Neural progenitor cell (in vitro differentiated cells): ENCODE measurements at regions not wholly inside any gene's neighbourhood (a gene's known extent, or its start where the extent isn't known, plus 50 kb on each side); places are given as distances from the start of the nearest gene placed in this dataset.

Source experiments
- DNase-seq: peaks from one replicate; pipeline ENCODE4 v3.0.0-alpha.2; 2016; ENCODE audit warnings: low spot score
- H2AFZ ChIP-seq: fragments of 200-600 bp; sonication (generic); replicated peaks from 2 replicates; pipeline ENCODE4 v1.6.1; 2016; ENCODE audit warnings: antibody characterized with exemption
- H3F3A ChIP-seq: fragments of 200-600 bp; sonication (generic); 2 replicates; pipeline ENCODE4 v1.6.1; 2016; ENCODE audit warnings: antibody characterized with exemption, low read depth
- H3K27ac ChIP-seq: fragments of 200-600 bp; sonication (generic); 2 replicates; pipeline ENCODE4 v1.5.1; 2016; ENCODE audit warnings: mild to moderate bottlenecking
- H3K27me3 ChIP-seq: fragments of 200-600 bp; sonication (generic); 2 replicates; pipeline ENCODE4 v1.6.1; 2016; ENCODE audit warnings: mild to moderate bottlenecking, moderate library complexity
- H3K36me3 ChIP-seq: fragments of 200-600 bp; sonication (generic); 2 replicates; pipeline ENCODE4 v1.5.1; 2016
- H3K4me1 ChIP-seq: fragments of 200-600 bp; sonication (generic); 2 replicates; pipeline ENCODE4 v1.6.1; 2016; ENCODE audit warnings: mixed run types
- H3K4me2 ChIP-seq: fragments of 200-600 bp; sonication (generic); 2 replicates; pipeline ENCODE4 v1.6.1; 2016
- H3K4me3 ChIP-seq: fragments of 200-600 bp; sonication (generic); 2 replicates; pipeline ENCODE4 v1.5.1; 2016
- H3K79me2 ChIP-seq: fragments of 200-600 bp; sonication (generic); 2 replicates; pipeline ENCODE4 v1.6.1; 2016; ENCODE audit warnings: low read depth
- H3K9ac ChIP-seq: fragments of 200-600 bp; sonication (generic); 2 replicates; pipeline ENCODE4 v1.6.1; 2016
- H3K9me3 ChIP-seq: fragments of 200-600 bp; sonication (generic); 2 replicates; pipeline ENCODE4 v1.5.1; 2016; ENCODE audit warnings: low read depth
- H4K20me1 ChIP-seq: fragments of 200-600 bp; sonication (generic); 2 replicates; pipeline ENCODE4 v1.6.1; 2016; ENCODE audit warnings: low read depth
- H3K27ac Mint-ChIP-seq: 3 replicates; pipeline ENCODE4 v1.8.0; 2021; ENCODE audit warnings: mixed read lengths
- H3K27me3 Mint-ChIP-seq: 2 replicates; pipeline ENCODE4 v1.8.0; 2022; ENCODE audit warnings: low read depth, mild to moderate bottlenecking, inconsistent platforms, moderate library complexity, mixed read lengths; ENCODE audit not compliant: insufficient read depth
- H3K36me3 Mint-ChIP-seq: 3 replicates; pipeline ENCODE4 v1.8.0; 2021; ENCODE audit warnings: mixed read lengths
- H3K4me1 Mint-ChIP-seq: 3 replicates; pipeline ENCODE4 v1.8.0; 2021; ENCODE audit warnings: mixed read lengths
- H3K4me3 Mint-ChIP-seq: 3 replicates; pipeline ENCODE4 v1.8.0; 2021; ENCODE audit warnings: mild to moderate bottlenecking, moderate library complexity, mixed read lengths
- H3K9me3 Mint-ChIP-seq: 3 replicates; pipeline ENCODE4 v1.8.0; 2020; ENCODE audit warnings: mixed read lengths
- EZH2 ChIP-seq: fragments of 200-600 bp; sonication (generic); IDR thresholded peaks from 2 replicates; pipeline ENCODE4 v1.6.1; 2017; ENCODE audit warnings: antibody characterized with exemption, mild to moderate bottlenecking, moderate library complexity
- EZH2phosphoT487 ChIP-seq: fragments of 200-600 bp; sonication (generic); IDR thresholded peaks from 2 replicates; pipeline ENCODE4 v1.6.1; 2017; ENCODE audit warnings: antibody characterized with exemption
- TF ChIP-seq, protein P1 (sequence below): fragments of 200-600 bp; sonication (generic); IDR thresholded peaks from 2 replicates; pipeline ENCODE4 v1.5.1; 2017; ENCODE audit warnings: antibody characterized with exemption, mild to moderate bottlenecking

GRCh38 chr3:145159640-145160039 lies 1001.3 kb downstream of the PLOD2 start:
- DNase-seq = no peak
- H3K9ac ChIP-seq = no peak overlapping the region
- H3K4me2 ChIP-seq = no peak overlapping the region
- H3K27ac ChIP-seq = no peak overlapping the region
- no peak overlapping the region for H3K4me3 ChIP-seq
- Mint-ChIP-seq H3K9me3 (no peaks in the 10 kb centered on the region), H3K36me3 (no peaks in the 10 kb centered on the region), H3K4me1 (no peaks in the 10 kb centered on the region), H3K27me3 (peaks cover 4% of the 10 kb centered on the region), H3K27ac (no peak overlapping the region), H3K4me3 (no peak overlapping the region)
- H3F3A ChIP-seq = no peaks in the 10 kb centered on the region
- H4K20me1 ChIP-seq = no peaks in the 10 kb centered on the region
- H3K4me1 ChIP-seq = no peaks in the 10 kb centered on the region
- no peaks in the 10 kb centered on the region for H3K36me3 ChIP-seq
- H3K9me3 ChIP-seq = no peaks in the 10 kb centered on the region
- TF ChIP-seq, protein P1, sequence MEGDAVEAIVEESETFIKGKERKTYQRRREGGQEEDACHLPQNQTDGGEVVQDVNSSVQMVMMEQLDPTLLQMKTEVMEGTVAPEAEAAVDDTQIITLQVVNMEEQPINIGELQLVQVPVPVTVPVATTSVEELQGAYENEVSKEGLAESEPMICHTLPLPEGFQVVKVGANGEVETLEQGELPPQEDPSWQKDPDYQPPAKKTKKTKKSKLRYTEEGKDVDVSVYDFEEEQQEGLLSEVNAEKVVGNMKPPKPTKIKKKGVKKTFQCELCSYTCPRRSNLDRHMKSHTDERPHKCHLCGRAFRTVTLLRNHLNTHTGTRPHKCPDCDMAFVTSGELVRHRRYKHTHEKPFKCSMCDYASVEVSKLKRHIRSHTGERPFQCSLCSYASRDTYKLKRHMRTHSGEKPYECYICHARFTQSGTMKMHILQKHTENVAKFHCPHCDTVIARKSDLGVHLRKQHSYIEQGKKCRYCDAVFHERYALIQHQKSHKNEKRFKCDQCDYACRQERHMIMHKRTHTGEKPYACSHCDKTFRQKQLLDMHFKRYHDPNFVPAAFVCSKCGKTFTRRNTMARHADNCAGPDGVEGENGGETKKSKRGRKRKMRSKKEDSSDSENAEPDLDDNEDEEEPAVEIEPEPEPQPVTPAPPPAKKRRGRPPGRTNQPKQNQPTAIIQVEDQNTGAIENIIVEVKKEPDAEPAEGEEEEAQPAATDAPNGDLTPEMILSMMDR = no peak
- H3K79me2 ChIP-seq = no peaks in the 10 kb centered on the region
- H3K27me3 ChIP-seq = no peaks in the 10 kb centered on the region
- H2AFZ ChIP-seq = no peak overlapping the region

GRCh38 chr3:145170121-145170520 lies 990.9 kb downstream of the PLOD2 start:
- Histone ChIP-seq H3F3A (no peaks in the 10 kb centered on the region), H3K4me3 (no peak overlapping the region), H4K20me1 (no peaks in the 10 kb centered on the region), H3K36me3 (no peaks in the 10 kb centered on the region), H2AFZ (peak overlapping the region; percentile 17), H3K27ac (no peak overlapping the region), H3K9me3 (no peaks in the 10 kb centered on the region), H3K9ac (no peak overlapping the region), H3K4me1 (no peaks in the 10 kb centered on the region), H3K4me2 (no peak overlapping the region), H3K79me2 (no peaks in the 10 kb centered on the region), H3K27me3 (no peaks in the 10 kb centered on the region)
- Mint-ChIP-seq H3K4me3 (no peak overlapping the region), H3K4me1 (peaks cover 10% of the 10 kb centered on the region), H3K36me3 (no peaks in the 10 kb centered on the region), H3K27me3 (no peaks in the 10 kb centered on the region), H3K27ac (peak overlapping the region; percentile 70), H3K9me3 (no peaks in the 10 kb centered on the region)
- no peak for DNase-seq
- no peak for TF ChIP-seq EZH2
- no peak for TF ChIP-seq EZH2phosphoT487
- TF ChIP-seq, protein P1 = no peak

- Mint-ChIP-seq H3K4me1 (peaks cover 2% of the 10 kb centered on the region), H3K27me3 (no peaks in the 10 kb centered on the region), H3K36me3 (no peaks in the 10 kb centered on the region), H3K4me3 (no peak overlapping the region), H3K27ac (no peak overlapping the region), H3K9me3 (no peaks in the 10 kb centered on the region)
- H3K4me2 ChIP-seq = no peak overlapping the region
- no peak overlapping the region for H3K9ac ChIP-seq
- H4K20me1 ChIP-seq = no peaks in the 10 kb centered on the region
- no peak overlapping the region for H3K27ac ChIP-seq
- no peak for DNase-seq
- no peaks in the 10 kb centered on the region for H3K4me1 ChIP-seq
- H3K79me2 ChIP-seq = no peaks in the 10 kb centered on the region
- no peak overlapping the region for H3K4me3 ChIP-seq
- no peaks in the 10 kb centered on the region for H3F3A ChIP-seq
- H3K36me3 ChIP-seq = no peaks in the 10 kb centered on the region
- no peak for TF ChIP-seq EZH2phosphoT487
- TF ChIP-seq, protein P1 = no peak
- TF ChIP-seq EZH2 = no peak
- H2AFZ ChIP-seq = no peak overlapping the region
- H3K27me3 ChIP-seq = no peaks in the 10 kb centered on the region
- H3K9me3 ChIP-seq = no peaks in the 10 kb centered on the region
Observed at GRCh38 chr3:145175626-145176025, 985.4 kb downstream of the PLOD2 start.

GRCh38 chr3:145176907-145177306 lies 984.1 kb downstream of the PLOD2 start:
- TF ChIP-seq EZH2 (no peak), EZH2phosphoT487 (no peak)
- TF ChIP-seq, protein P1 = no peak

More at GRCh38 chr3:145176907-145177306, 984.1 kb downstream of the PLOD2 start:
- H3K4me1 Mint-ChIP-seq = peaks cover 14% of the 10 kb centered on the region
- Histone ChIP-seq H3K4me2 (no peak overlapping the region), H3K79me2 (no peaks in the 10 kb centered on the region), H2AFZ (no peak overlapping the region), H4K20me1 (no peaks in the 10 kb centered on the region), H3K4me3 (no peak overlapping the region), H3K4me1 (peaks cover 2% of the 10 kb centered on the region), H3K9ac (no peak overlapping the region), H3K27ac (no peak overlapping the region), H3K36me3 (no peaks in the 10 kb centered on the region), H3F3A (no peaks in the 10 kb centered on the region), H3K27me3 (no peaks in the 10 kb centered on the region), H3K9me3 (no peaks in the 10 kb centered on the region)
- H3K4me3 Mint-ChIP-seq = no peak overlapping the region
- H3K36me3 Mint-ChIP-seq = no peaks in the 10 kb centered on the region
- no peak for DNase-seq
- H3K9me3 Mint-ChIP-seq = no peaks in the 10 kb centered on the region
- H3K27me3 Mint-ChIP-seq = no peaks in the 10 kb centered on the region
- H3K27ac Mint-ChIP-seq = no peak overlapping the region
